ENCODE measurements at regions not wholly inside any gene's neighbourhood (a gene's known extent, or its start where the extent isn't known, plus 50 kb on each side); places are given as distances from the start of the nearest gene placed in this dataset.

DNA sequence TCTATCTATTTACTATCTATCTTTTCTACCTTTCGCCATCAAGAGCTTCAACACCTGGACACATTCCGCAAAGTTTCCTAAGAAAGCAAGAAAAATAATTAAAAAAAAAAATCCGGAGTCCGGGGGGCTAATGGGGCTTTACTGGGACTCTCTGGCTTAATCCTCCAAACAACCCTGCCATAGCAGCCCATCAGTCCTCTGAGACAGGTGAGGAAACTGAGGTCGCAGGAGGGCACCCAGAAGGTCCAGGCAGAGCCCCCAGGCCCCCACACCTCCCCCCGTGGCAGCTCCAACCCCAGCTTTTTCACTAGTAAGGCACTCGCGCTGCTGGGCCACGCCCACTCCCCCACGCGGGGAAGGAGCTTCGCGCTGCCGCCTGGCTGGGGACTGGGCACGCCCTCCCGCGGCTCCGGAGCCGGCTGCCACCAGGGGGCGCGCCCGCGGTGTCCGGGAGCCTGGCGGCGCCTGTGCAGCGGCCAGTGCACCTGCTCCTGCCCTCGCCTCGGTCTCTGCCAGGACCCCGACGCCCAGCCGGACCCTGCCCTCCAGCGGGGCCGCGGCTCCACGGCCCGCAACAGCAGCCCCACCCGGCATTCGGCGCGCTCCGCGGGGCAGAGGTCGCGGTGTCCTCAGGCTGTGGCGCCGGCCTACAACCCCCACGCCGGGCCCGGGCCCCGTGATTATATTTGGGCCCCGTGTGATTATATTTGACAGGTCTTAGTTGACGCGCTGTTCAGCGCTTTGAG is 54.1 kb upstream of the SAMD11 start:
- peak; percentile 74 for TF ChIP-seq CTCF (IDR thresholded peaks at IDR 0.05; ENCODE audit: control extremely low read depth, extremely low read depth)
- peak; percentile 23 to 75 (median 44) for DNase-seq
- Histone ChIP-seq H3K4me1 (ENCODE audit: control insufficient read depth in 5 of 5, insufficient read depth in 5 of 5, low read length in 5 of 5) (peaks cover 0 to 2% (median 0%) of the 10 kb centered on the region in 5 donors), H3K36me3 (ENCODE audit: control insufficient read depth in 4 of 4, insufficient read depth in 4 of 4, low read length in 4 of 4) (no peaks in the 10 kb centered on the region), H3K4me3 (no peak overlapping the region), H3K9ac (ENCODE audit: insufficient read depth in 1 of 2, low read length in 2 of 2) (no peak overlapping the region), H3K27ac (ENCODE audit: low read depth in 1 of 2, low read length in 1 of 2) (no peak overlapping the region), H3K9me3 (ENCODE audit: control insufficient read depth in 4 of 4, insufficient read depth in 3 of 4, low read length in 3 of 4) (no peaks in the 10 kb centered on the region), H3K27me3 (ENCODE audit: control insufficient read depth in 3 of 3, insufficient read depth in 3 of 3, low read length in 2 of 3) (peaks cover 0 to 5% (median 2%) of the 10 kb centered on the region in 3 donors)
- ATAC-seq (ENCODE audit: insufficient read depth, low FRiP score): peak; percentile 83
- 11 to 16% methylated on average over 45 to 55 of the region's 55 CpGs for WGBS, 2 donors
